ENCODE measurements at regions not wholly inside any gene's neighbourhood (a gene's known extent, or its start where the extent isn't known, plus 50 kb on each side); places are given as distances from the start of the nearest gene placed in this dataset.

DNA sequence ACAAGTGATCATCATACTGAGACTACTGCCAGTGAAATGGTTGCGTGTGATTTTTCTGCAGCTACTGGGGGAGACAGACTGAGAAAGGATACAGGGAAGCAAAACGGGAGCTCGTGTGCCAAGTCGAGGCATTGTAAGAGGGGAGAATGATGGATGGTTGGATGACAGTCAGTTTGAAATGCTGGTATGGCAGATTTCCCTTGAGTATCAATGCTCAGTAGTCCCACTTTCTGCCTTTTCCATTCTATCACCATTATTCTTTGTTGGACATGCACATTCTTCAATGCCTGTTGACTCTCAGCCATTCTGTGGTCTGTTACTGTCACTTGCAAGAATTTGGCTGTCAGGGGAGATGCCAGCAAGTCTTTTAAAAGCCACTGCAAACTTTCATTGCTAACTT lies 510.6 kb upstream of the RBFOX1 start (continued):
- TF ChIP-seq POLR2AphosphoS5 (IDR thresholded peaks at IDR 0.05; ENCODE audit: low read depth): no peak
- no peak for TF ChIP-seq NANOG (IDR thresholded peaks at IDR 0.05; ENCODE audit: borderline replicate concordance)
- no peak for TF ChIP-seq JUNB (IDR thresholded peaks at IDR 0.05; ENCODE audit: unreplicated experiment)
- TF ChIP-seq, protein P1, sequence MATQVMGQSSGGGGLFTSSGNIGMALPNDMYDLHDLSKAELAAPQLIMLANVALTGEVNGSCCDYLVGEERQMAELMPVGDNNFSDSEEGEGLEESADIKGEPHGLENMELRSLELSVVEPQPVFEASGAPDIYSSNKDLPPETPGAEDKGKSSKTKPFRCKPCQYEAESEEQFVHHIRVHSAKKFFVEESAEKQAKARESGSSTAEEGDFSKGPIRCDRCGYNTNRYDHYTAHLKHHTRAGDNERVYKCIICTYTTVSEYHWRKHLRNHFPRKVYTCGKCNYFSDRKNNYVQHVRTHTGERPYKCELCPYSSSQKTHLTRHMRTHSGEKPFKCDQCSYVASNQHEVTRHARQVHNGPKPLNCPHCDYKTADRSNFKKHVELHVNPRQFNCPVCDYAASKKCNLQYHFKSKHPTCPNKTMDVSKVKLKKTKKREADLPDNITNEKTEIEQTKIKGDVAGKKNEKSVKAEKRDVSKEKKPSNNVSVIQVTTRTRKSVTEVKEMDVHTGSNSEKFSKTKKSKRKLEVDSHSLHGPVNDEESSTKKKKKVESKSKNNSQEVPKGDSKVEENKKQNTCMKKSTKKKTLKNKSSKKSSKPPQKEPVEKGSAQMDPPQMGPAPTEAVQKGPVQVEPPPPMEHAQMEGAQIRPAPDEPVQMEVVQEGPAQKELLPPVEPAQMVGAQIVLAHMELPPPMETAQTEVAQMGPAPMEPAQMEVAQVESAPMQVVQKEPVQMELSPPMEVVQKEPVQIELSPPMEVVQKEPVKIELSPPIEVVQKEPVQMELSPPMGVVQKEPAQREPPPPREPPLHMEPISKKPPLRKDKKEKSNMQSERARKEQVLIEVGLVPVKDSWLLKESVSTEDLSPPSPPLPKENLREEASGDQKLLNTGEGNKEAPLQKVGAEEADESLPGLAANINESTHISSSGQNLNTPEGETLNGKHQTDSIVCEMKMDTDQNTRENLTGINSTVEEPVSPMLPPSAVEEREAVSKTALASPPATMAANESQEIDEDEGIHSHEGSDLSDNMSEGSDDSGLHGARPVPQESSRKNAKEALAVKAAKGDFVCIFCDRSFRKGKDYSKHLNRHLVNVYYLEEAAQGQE (IDR thresholded peaks at IDR 0.05; ENCODE audit: unreplicated experiment): no peak
- TF ChIP-seq, protein P2, sequence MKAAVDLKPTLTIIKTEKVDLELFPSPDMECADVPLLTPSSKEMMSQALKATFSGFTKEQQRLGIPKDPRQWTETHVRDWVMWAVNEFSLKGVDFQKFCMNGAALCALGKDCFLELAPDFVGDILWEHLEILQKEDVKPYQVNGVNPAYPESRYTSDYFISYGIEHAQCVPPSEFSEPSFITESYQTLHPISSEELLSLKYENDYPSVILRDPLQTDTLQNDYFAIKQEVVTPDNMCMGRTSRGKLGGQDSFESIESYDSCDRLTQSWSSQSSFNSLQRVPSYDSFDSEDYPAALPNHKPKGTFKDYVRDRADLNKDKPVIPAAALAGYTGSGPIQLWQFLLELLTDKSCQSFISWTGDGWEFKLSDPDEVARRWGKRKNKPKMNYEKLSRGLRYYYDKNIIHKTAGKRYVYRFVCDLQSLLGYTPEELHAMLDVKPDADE (IDR thresholded peaks at IDR 0.05): no peak
- no peak for TF ChIP-seq ZNF331 (CRISPR knock-in tag; IDR thresholded peaks at IDR 0.05; ENCODE audit: low read depth)
- TF ChIP-seq CREB1 (CRISPR knock-in tag; IDR thresholded peaks at IDR 0.05; ENCODE audit: low read depth): no peak
- TF ChIP-seq EZH2phosphoT487 (IDR thresholded peaks at IDR 0.05; ENCODE audit: unreplicated experiment): no peak
- TF ChIP-seq EZH2 (IDR thresholded peaks at IDR 0.05; ENCODE audit: low read depth, unreplicated experiment): no peak

DNA sequence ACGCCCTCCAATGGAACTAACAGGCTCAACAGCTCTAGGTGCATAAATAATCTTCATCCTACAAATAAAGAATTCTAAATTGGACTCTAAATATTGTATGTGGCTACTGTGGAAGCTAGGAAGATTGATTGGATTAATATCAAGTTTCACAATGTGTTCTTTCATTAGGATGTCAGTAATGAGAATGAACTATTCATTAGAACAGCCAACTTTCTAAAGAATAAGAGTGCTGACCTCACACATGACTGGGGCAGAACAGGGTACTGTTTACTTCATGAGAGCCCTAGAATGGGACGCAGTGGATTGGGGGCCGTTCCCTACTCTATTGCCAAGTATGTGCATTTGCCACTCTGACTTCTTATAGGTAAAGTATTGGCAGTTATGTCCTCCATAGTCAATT lies 528.2 kb upstream of the RBFOX1 start:
- ATAC-seq: no peak
- no peaks in the 10 kb centered on the region for H3K9me2 ChIP-seq (ENCODE audit: insufficient read depth)
- H3K4me3 Mint-ChIP-seq: no peak overlapping the region
- no peaks in the 10 kb centered on the region for H3K4me1 ChIP-seq (ENCODE audit: insufficient read depth)
- H2AFZ ChIP-seq: no peak overlapping the region
- H3K9me3 Mint-ChIP-seq: peaks cover 65% of the 10 kb centered on the region
- H4K20me1 ChIP-seq (replicated peaks; ENCODE audit: insufficient read depth): no peaks in the 10 kb centered on the region
- peaks cover 4% of the 10 kb centered on the region; the same call in 1 of the 3 replicates for H3K36me3 Mint-ChIP-seq (ENCODE audit: low read depth)
- TF ChIP-seq CREB1 (CRISPR knock-in tag; IDR thresholded peaks at IDR 0.05; ENCODE audit: low read depth) (no peak), NANOG (IDR thresholded peaks at IDR 0.05; ENCODE audit: borderline replicate concordance) (no peak), STAT1 (IDR thresholded peaks at IDR 0.05; ENCODE audit: unreplicated experiment) (no peak), POLR2AphosphoS5 (IDR thresholded peaks at IDR 0.05; ENCODE audit: low read depth) (no peak), ZNF331 (CRISPR knock-in tag; IDR thresholded peaks at IDR 0.05; ENCODE audit: low read depth) (no peak)
- TF ChIP-seq, protein P2 (IDR thresholded peaks at IDR 0.05): no peak
- H3K27me3 Mint-ChIP-seq (ENCODE audit: insufficient read depth, low read depth, poor library complexity): no peaks in the 10 kb centered on the region
- no peak overlapping the region for H3K27ac ChIP-seq (ENCODE audit: low read depth)
- H3F3A ChIP-seq (replicated peaks; ENCODE audit: low read depth): no peaks in the 10 kb centered on the region
- H3K27me3 ChIP-seq (ENCODE audit: insufficient read depth): no peaks in the 10 kb centered on the region
- no peaks in the 10 kb centered on the region for H3K36me3 ChIP-seq (ENCODE audit: insufficient read depth)
- no peaks in the 10 kb centered on the region for H3K4me1 Mint-ChIP-seq
- H3K27ac Mint-ChIP-seq: no peak overlapping the region
- no peak for DNase-seq (ENCODE audit: low spot score)
- H3K4me3 ChIP-seq: no peak overlapping the region
- H3K4me2 ChIP-seq: no peak overlapping the region
- H3K79me2 ChIP-seq (replicated peaks; ENCODE audit: insufficient read depth): no peaks in the 10 kb centered on the region
